ENCODE measurements at regions not wholly inside any gene's neighbourhood (a gene's known extent, or its start where the extent isn't known, plus 50 kb on each side); places are given as distances from the start of the nearest gene placed in this dataset.

DNA sequence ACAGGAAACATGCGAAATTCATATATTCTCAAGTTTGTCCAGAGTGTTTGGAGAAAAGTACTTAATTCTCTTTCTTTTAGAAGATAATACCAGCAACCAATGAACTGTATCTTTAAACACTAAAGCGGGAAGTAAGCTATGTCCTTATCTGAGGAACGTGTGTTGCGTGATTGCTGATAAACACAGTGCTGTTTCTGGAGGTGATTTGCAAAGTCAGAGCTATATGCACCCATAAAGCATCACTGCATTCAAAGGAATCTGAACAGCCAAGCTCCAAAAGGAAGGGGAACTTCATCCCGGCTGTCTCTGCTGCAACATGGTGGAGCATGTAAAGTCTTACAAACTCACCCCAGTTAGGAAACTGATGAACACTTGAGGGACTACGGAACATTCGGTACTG, 271.7 kb upstream of the FN1 start:
- TF ChIP-seq, protein P1, sequence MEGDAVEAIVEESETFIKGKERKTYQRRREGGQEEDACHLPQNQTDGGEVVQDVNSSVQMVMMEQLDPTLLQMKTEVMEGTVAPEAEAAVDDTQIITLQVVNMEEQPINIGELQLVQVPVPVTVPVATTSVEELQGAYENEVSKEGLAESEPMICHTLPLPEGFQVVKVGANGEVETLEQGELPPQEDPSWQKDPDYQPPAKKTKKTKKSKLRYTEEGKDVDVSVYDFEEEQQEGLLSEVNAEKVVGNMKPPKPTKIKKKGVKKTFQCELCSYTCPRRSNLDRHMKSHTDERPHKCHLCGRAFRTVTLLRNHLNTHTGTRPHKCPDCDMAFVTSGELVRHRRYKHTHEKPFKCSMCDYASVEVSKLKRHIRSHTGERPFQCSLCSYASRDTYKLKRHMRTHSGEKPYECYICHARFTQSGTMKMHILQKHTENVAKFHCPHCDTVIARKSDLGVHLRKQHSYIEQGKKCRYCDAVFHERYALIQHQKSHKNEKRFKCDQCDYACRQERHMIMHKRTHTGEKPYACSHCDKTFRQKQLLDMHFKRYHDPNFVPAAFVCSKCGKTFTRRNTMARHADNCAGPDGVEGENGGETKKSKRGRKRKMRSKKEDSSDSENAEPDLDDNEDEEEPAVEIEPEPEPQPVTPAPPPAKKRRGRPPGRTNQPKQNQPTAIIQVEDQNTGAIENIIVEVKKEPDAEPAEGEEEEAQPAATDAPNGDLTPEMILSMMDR (IDR thresholded peaks at IDR 0.05; ENCODE audit: low read length): no peak
- no peak for TF ChIP-seq EZH2 (IDR thresholded peaks at IDR 0.05; ENCODE audit: borderline replicate concordance, low read length)
